H54 (cell line): ENCODE measurements at regions not wholly inside any gene's neighbourhood (a gene's known extent, or its start where the extent isn't known, plus 50 kb on each side); places are given as distances from the start of the nearest gene placed in this dataset.
"Not testable (repeated sequence)": the region's sequence is repeated elsewhere in the genome, so short reads cannot be mapped to it uniquely, and the experiment has no call there.

ENCODE experiments used
- DNase-seq: peaks from one replicate; pipeline ENCODE4 v3.0.0; 2011; ENCODE audit warnings: low spot score, mixed read lengths; ENCODE audit not compliant: insufficient read length
- FAIRE-seq: peaks from 3 replicates; lab custom pipeline; 2011; peaks lifted over from hg19 to GRCh38; lab: Jason Lieb, UNC
- POLR2A ChIP-seq: IDR thresholded peaks from 2 replicates; pipeline ENCODE4 v1.6.1; 2011; ENCODE audit warnings: low read depth, mild to moderate bottlenecking, low read length

DNA sequence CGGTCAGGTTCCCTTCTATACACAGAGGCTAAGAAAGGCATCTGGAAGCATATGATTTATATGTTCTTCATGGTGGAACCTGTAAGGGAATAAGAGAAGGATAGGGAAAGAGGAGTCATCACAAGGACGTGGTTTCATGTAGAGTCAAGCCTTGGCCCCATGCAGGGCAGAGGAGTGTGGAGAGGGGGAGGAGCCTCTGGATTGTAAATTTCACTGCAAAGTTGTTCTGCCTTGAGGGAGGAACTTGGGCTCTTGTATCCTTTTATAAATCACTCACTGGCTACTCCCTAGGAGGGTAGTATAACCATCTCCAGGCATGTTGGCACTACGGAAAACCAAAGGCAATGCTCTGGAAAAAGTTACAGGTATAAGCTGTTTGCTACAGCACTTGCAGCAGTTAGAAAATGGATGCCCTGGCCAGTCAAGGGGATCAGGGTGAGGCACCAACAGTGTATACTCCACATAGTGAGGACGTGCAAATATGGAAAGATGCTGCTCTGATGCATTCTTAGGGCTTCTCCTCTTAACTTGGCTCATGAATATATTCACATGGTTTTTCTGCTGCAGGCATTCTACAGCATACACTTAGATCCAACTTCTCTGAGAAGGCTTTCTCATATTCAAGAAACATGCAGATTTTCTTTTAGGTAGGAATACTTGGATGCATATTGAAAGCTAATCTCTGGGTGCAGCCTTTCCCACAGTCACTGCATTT, 60.3 kb upstream of the ZNF81 start:
- FAIRE-seq (no peak), DNase-seq (no peak)
- no peak for TF ChIP-seq POLR2A

DNA sequence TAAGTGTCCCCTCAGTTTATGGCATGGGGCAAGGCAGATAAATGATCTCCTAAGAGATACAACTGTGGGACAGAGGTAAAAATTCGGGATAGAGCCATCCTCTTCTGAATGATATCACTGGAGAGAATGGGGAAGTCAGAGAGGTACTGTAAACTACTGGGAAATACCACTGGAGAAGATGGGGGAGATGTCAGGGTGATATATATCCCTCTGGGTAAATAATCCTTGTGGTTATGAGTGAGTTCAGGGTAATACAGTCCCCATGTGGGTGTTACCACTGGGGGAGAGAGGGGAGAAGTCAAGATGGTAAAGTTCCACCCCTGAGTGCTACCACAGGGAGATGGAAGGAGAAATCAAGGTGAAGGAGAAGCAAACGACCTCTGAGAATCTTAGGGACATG, 63.9 kb upstream of the ZNF81 start:
- no peak for TF ChIP-seq POLR2A
- DNase-seq (no peak), FAIRE-seq (no peak)

DNA sequence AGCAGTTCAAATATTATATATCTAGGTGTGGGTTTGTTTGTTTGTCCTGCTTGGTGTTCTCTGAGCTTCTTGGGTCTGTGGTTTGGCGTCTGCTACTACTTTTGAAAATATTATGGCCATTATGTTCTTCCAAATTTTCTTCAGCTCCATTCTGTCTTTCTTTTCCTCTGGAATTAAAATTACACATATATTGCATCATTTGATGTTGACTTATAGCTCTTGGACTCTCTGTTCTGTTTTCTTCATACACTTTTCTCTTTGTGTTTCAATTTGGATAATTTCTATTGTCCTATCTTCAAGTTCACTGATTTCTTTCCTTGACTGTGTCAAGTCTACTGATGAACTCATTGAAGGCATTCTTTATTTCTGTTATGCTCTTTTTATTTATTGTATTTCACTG, 65.2 kb upstream of the ZNF81 start:
- no peak for TF ChIP-seq POLR2A
- DNase-seq (no peak), FAIRE-seq (no peak)

DNA sequence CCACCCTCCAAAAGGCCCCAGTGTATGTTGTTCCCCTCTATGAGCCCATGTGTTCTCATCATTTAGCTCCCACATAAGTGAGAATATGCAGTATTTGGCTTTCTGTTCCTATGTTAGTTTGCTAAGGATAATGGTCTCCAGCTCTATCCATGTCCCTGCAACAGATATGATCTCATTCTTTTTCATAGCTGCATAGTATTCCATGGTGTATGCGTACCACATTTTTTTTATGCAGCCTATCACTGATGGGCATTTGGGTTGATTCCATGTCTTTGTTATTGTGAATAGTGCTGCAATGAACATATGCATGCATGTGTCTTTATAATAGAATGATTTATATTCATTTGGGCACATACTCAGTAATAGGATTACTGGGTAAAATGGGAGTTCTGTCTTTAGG, 73.9 kb upstream of the ZNF81 start:
- not testable (repeated sequence) for DNase-seq, FAIRE-seq

DNA sequence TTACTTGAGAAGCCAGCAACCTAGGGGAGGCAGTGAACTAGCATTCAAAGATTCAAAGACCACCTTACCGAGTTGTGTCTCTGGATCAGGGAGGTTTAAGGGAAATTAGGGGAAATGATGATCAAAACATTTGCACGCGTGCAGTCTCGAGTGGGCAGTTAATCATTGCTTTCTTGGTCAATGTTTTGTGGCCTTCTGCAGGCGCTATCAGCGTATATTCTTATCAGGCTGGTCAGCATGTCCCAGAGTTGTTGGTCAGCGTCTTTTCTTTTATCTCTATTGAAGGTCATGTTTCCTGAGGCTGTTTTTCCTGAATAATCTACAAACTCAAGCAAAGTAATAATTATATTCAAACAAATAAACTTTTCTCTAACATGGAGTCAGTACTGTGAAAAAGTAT, 84.0 kb upstream of the ZNF81 start:
- no peak for FAIRE-seq
- no peak for DNase-seq
- TF ChIP-seq POLR2A: no peak

DNA sequence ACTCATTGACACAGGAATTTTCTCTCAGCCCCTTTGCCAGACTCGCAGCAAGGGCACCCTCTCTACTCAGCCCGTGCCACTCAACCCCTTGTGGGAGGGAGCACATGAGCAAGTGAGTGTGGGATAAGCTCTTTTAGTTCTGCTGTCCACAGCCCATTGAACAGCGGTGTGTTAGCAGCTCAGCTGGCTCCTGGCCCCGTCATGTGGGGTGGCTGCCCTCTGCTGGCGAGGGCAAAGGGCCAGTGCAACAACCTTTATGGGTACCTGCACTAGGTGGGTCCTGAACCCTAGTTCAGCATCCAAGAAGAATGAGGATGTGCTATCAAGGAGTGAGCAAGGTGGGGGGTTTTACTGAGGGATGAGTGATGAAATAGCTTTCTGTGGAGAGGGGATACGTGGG, 85.0 kb upstream of the ZNF81 start:
- FAIRE-seq: no peak
- TF ChIP-seq POLR2A: no peak
- peak; percentile 0 for DNase-seq

DNA sequence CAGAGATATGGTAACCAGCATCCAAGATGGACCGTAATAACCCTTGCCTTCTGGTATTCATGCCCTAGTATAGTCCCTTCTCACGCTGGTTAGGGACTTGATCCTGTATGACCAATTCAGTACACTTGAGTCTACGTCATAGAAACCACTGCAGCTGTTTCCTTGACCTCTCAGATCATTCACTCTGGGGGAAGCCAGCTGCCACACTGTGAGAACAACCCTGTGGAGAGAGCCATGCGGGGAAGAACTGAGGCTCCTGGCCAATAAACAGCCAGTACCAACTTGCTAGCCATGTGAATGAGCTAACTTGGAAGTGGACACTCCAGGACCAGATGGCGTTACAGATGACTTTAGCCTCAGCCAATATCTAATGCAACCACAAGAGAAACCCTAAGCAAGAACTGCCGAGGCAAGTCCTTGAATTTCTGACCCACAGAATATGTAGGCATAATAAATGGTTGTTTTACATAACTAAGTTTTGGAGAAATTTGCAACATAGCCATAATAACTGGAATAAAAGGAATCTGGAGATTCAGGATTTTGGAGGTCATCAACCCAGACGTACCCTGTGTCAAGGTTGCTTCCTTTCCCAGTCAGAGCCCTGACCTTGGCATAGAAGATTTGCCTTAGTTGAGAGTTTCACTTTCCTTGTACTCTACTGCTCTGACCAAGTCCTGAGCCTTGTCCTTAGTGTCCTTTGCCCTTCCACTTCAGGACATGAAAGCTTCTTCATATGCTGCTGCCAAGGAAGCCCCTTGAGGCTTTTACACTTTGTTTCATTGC, 87.3 kb upstream of the ZNF81 start:
- FAIRE-seq (no peak), DNase-seq (no peak)
- TF ChIP-seq POLR2A: no peak

DNA sequence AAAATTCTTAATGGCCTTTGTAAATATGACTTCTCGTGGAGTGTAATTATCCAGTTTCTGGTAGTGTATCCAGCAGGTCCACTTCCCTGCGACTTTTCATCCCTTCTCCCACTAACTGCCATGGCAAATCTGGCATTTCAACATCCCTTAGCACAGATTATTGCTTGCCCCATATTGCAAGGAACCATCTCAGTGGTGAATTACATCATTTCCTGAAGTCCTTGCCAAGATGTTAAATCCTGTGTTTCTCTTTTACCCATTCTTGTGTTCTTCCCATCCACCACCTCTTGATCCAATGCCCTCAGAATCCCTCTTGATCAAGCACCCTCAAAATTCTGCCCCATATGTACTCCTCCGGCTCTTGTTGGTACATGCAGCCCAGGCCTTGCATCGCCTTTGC, 88.1 kb upstream of the ZNF81 start:
- DNase-seq (no peak), FAIRE-seq (no peak)
- no peak for TF ChIP-seq POLR2A

DNA sequence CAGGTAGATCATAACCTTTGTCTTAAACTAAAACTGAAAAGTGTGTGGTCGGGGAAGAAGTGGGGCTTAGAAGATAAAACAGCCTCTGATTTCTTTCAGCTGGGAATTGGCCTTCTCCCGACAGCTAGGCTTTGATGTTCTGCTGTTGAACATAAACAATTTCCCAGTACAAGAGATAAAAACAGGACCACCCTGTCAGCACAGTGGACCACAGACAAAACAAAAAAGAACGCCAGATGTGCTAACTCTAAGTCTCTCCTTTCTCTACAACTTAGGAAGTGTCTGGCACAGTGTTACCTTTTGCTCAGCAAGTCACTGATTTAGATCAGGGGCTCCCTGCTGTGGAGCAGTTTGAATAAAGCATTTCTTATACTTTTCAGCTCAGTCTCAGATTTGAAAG, 87.5 kb upstream of the UXT start:
- no peak for TF ChIP-seq POLR2A
- DNase-seq (no peak), FAIRE-seq (no peak)

DNA sequence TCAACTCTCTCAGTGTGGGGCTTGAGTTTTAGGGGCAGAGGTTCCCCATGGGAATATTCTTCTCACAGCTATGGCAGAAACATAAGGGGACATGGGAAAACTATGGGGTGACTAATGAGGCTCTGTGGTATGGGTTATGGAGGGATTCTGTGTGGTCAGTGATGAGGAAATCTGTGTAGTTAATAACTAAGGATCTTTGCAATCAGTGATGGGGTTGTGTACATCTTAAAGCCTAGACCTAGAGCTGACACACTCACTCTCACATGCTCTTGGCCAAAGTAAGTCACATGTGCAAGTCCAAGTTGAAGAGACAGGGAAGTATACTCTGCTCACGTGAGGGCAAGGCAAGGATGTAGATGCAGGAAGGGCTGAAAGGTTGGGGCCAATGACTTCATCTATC, 86.4 kb upstream of the UXT start:
- no peak for TF ChIP-seq POLR2A
- FAIRE-seq (no peak), DNase-seq (no peak)

DNA sequence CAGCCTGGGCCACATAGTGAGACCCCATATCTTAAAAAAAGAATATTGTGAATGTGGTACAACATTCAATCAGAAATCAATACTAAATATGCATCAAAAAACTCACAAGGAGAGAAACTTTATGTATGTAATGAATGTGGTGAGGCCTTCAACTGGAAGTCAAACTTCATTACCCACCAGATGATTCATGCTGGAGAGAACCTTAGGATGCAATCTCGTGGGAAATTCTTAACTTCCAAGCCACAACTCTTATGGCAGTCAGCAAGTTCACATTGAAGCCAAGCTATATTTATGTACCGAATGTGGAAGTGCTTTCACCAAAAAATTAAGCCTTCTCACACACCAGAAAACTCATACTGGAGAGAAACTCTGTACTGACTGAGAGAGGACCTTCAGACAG, 84.5 kb upstream of the UXT start:
- no peak for FAIRE-seq

DNA sequence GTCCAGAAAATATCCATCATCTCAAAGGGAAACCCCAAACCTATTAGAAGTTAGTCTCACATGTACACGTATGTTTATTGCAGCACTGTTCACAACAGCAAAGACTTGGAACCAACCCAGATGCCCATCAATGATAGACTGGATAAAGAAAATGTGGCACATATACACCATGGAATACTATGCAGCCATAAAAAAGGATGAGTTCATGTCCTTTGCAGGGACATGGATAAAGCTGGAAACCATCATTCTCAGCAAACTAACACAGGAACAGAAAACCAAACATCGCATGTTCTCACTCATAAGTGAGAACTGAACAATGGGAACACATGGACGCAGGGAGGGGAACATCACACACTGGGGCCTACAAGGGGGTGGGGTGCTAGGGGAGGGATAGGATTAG, 79.9 kb upstream of the UXT start:
- not testable (repeated sequence) for FAIRE-seq

More for the DNA sequence above, 84.5 kb upstream of the UXT start:
- no peak for TF ChIP-seq POLR2A
- no peak for DNase-seq

DNA sequence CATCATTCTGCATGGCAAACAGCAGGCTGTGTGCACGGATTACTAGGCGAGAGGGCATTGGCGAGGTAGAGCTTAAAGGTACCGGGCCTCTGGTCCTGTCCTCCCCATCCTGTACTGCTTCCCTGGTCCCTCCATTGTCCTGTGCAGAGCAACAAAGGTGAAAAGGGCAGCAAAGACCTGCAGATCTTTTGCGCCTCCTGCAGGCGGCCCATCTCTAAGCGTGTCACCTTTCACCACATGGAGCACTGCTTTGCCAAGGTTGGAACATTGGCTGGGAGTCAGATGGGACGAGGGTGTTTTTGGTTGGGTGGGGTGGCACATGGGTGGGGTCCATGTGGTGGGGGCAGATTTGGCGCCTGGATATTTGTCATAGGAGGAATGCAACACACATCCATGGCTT, 64.7 kb upstream of the UXT start:
- FAIRE-seq: no peak
- no peak for DNase-seq
- TF ChIP-seq POLR2A: no peak

More for the DNA sequence above, 79.9 kb upstream of the UXT start:
- not testable (repeated sequence) for DNase-seq

DNA sequence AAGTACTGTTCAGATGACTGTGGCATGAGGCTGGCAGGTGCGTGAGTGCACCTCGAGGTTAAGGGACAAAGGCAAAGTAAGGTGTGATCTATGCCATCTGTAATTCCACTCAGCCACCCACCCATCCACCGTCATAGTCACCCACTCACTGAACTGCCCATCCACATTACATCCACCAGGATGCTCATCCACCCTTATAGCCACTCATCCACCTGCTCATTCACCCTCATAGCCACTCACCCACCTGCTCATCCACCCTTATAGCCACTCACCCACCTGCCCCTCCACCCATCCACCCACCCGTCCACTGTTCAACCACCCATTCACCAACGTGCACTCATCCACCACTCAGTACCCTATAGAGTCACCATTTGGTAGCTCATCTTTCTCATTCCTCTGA, 64.1 kb upstream of the UXT start:
- no peak for FAIRE-seq
- no peak for DNase-seq
- no peak for TF ChIP-seq POLR2A

DNA sequence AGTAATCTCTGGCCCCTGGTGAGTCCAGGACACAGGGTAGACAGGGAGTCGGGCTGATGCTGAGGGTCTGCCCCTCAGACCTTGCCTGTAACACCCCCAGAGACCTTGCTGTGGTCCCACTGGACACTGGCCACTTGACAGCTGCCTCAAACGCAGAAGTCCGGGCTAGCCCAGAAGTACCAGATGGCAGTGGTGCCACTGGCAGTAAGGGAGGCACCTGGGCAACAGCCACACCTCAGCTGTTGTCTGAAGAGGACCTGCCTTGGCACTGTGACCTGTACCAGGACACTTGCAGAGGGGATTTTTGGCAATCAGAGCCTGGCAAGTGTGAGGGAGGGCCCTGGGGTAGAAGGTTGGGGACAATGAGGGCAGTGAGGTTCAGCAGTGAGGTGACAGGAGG, 63.3 kb upstream of the UXT start:
- DNase-seq (no peak), FAIRE-seq (no peak)
- no peak for TF ChIP-seq POLR2A

DNA sequence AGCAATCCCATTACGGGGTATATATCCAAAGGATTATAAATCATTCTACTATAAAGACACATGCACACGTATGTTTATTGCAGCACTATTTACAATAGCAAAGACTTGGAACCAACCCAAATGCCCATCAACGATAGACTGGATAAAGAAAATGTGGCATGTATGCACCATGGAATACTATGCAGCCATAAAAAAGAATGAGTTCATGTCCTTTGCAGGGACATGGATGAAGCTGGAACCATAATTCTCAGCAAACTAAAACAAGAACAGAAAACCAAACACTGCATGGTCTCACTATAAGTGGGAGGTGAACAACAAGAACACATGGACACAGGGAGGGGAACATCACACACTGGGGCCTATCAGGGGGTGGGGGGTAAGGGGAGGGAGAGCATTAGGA, 56.1 kb upstream of the UXT start:
- not testable (repeated sequence) for FAIRE-seq, DNase-seq

DNA sequence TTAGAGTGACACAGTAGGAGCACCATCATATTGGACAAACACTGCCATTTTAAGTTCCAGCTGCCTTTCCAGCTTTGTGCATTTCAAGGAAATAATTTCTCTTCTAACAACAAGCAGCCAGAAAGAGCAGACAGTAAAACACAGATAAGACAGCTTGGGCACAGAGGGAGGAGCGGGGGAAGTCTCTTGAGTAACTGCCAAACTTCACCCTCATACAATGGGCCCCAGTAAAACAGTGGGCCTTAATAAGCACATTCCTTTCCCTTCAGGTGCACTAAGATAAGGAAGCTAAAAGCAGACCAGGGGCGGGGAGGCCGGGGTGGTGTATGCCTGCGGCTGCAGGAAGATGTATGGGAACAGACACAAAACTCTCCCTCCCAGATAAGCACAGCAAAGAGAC, 53.7 kb upstream of the UXT start:
- not testable (repeated sequence) for DNase-seq, FAIRE-seq
